ENCODE measurements at regions not wholly inside any gene's neighbourhood (a gene's known extent, or its start where the extent isn't known, plus 50 kb on each side); places are given as distances from the start of the nearest gene placed in this dataset.
"Not testable (repeated sequence)": the region's sequence is repeated elsewhere in the genome, so short reads cannot be mapped to it uniquely, and the experiment has no call there.

DNA sequence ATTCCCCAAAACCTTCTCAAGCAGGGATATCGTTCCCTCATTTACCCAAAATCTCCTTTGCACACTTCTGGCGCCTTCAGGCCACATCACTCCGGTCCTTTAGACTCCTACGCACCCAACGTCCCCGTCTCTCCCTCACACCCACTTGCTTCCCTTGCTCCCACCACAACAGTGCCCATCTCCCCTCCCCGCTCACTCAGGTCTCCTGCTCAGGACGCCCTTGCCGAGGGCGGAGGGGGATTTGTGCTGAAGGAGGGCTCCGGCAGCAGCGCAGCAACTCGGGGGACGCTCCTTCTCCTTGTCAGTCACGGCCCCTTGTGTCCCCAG, 71.6 kb downstream of the PCMTD2 start:
- DNase-seq: not testable (repeated sequence)

DNA sequence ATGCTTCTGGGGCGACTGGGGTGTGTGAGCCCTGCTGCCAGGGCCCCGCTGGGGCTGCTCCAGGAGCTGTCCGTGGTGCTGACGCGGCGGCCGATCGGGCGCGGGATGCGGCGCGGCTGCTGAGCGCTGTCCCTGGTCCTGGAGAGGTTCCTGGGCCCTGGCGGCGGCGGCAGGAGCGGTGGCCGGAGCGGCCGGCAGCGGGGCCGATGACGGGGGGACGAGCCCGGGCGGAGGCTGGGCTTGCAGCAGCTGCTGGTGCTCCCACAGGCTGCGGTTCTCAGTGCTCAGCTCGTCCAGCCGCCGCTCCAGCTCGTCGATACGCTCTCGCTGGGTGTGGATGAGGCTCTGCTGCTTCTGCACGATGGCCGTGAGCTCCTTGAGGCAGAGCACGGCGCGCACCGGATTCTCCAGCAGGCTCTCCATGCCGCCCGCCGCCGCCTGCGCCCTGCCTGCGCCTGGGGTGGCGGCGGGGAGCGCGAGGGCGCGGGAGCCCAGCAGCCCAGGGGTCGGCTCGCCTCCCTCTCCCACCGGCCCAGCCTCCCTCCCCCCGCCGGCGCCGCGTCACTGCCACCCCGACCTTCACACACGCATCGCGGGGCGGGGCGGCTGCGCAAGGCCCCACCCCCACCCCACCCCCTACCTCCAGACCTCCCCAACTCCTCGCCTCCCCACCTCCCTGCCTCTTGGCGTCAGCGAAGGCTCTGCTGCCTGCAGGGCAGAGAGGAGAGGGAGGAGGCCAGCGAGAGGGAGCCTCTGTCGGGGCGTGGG, 72.2 kb downstream of the PCMTD2 start:
- peak; percentile 11 for DNase-seq

DNA sequence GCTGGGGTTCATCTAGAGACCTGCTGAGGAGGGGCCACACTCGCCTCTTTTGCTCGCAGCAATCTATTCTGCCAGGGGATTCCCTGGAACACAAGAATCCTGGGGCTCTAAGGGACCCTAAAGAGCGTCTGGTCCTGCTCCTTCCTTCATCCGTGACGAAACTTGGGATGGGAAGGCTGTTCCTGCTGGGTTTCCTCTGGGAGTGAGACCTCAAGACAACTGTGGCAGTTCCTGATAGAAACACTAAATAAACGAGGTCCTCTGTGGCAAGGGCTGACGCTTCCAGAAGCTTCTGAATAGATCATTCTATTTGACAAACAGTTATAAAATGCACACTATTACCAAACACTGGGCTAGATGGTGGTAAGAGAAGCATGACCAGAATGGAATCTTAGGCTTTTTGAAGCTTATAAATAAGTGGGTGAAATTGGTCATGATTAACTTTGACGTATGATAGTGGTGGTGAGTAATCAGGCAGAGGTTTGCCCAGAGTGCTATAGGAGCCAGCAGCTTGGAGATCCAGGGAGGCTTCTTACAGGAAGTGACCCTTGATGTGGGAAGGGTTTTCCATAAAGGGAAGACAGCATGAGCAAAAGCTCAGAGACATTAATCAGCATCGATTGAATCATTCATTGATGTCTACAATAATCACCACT, 73.2 kb downstream of the PCMTD2 start:
- DNase-seq: not testable (repeated sequence)

DNA sequence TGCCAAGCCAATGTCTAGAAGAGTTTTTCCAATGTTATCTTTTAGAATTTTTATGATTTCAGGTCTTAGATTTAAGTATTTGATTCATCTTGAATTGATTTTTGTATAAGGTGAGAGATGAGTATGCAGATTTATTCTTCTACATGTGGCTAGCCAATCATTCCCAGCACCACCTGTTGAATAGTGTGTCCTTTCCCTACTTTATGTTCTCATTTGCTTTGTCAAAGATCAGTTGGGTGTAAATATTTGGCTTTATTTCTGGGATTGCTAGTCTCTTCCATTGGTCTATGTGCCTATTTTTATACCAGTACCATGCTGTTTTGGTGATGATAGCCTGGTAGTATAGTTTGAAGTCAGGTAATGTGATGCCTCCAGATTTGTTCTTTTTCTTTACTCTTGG, 77.1 kb downstream of the PCMTD2 start:
- DNase-seq: not testable (repeated sequence)
